Germinal center (tissue), 1 donor: ENCODE measurements at regions not wholly inside any gene's neighbourhood (a gene's known extent, or its start where the extent isn't known, plus 50 kb on each side); places are given as distances from the start of the nearest gene placed in this dataset.
"Not testable (repeated sequence)": the region's sequence is repeated elsewhere in the genome, so short reads cannot be mapped to it uniquely, and the experiment has no call there.

Source experiments
- DNase-seq: peaks from one replicate; pipeline ENCODE4 v3.0.0; 2012; ENCODE audit warnings: mixed read lengths, low spot score

- no peak for DNase-seq
Measured at GRCh38 chr4:160347197-160347596, 1244.3 kb downstream of the RAPGEF2 start.

- no peak for DNase-seq
Measured at GRCh38 chr4:160350944-160351343, 1248.1 kb downstream of the RAPGEF2 start.

DNA sequence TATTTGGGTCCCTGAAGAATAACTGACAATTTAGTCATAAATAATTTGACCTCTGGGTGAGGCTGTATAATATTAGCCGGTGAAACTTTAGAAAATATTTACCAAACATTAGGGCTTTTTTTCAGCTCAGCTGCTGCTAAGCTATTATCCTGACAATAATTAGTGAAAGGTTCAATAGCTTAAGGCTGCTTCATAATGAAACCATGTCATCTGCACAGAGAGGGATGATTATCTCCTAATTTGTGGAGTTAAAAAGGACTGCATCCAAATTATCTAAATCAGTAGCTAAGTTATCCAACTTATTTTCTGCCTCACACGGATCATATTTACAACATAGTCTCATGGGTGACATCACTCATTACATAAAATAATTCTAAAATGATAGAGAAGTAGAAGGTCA lies 1249.8 kb downstream of the RAPGEF2 start:
- no peak for DNase-seq

GRCh38 chr4:160353548-160353947 lies 1250.7 kb downstream of the RAPGEF2 start:
- DNase-seq, result no peak

DNA sequence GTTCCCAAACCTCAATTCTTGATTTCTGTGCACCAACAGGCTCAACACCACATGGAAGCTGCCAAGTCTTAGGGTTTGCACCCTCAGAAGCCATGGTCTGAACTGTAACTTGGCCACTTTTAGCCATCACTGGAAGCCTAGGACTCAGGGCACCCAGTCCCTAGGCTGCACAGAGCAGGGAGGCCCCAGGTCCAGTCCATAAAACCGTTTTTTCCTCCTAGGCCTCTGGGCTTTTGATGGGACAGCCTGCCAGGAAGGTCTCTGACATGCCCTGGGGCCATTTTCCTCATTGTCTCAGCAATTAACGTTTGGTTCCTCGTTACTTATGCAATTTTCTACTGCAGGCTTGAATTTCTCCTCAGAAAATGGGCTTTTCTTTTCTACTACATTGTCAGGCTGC lies 1259.6 kb downstream of the RAPGEF2 start:
- no peak for DNase-seq

DNA sequence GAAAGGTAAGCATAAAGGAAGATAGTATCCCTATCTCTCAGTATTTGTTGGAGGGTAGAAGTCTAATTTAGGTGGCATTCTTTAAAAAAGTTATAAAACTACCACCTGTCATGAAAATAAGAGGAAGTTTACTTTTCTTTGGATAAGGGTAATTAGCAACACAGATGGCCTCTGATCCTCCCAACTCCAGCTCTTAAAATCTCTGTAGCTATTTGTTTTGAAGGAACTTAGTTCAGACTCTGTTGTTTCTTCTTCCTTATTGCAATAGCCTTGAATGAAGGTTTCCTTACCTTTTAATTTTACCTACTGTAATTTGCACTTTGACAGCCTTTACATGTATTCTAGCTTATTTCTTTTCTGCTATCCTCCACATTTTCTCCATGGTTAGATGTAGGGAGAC lies 1261.3 kb downstream of the RAPGEF2 start:
- no peak for DNase-seq

- DNase-seq, result not testable (repeated sequence)
Measured at GRCh38 chr4:160364665-160365064, 1261.8 kb downstream of the RAPGEF2 start.

DNA sequence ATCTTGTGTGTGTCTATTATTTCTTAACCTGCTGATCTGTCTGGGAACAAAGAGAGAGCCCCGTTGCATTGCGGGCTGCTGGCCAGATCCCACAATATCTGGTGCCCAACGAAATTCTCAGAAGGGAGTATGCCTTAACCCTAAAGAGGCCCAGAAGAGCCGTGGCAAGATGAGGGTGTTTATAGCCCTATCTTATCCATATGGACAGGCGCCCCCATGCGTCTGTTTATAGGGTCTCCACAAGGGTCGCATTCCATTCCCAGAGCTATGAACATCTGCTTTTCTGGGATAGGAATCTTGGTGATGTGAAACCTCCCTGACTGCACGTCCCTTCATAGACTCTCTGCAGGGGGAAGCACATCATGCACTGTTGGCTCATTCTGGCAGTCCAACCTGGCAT lies 1262.5 kb downstream of the RAPGEF2 start:
- DNase-seq, result not testable (repeated sequence)

DNA sequence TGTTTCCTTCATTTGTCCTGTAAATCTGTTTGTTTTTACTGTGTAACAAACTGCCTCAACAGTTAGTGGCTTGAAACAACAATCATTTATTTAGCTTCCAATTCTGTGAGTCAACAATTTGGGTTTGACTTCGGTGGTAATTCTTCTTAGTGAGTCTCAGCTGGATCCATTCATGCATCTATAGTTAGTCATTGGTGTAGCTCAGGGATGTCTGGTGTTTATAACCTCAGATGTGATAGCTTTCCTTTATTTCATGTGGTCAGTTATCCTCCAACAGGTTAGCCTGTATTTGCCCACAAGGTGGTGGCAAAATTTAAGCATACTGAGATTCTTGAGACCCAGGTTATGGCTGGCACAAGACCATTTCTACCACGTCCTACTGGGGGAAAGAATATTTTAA lies 1267.2 kb downstream of the RAPGEF2 start:
- no peak for DNase-seq

DNA sequence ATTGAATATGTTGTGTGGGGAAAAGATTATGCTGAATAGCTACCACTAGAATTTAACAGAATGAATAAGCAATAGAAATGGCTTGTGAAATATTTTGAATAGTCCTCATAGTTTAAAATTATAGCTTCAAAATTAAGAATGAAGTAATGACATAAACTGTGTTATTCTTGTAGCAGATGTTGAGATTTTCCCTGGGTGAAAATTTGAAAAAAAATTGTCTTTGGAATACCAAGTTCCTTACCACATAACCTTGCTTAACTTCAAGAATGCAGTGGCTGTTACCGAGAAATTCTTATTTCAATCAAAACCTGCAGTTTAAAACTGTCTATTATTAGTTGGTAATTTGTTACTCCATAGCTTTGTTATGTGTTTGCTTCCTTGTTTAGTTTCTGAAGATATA lies 1268.6 kb downstream of the RAPGEF2 start:
- DNase-seq, result no peak

DNA sequence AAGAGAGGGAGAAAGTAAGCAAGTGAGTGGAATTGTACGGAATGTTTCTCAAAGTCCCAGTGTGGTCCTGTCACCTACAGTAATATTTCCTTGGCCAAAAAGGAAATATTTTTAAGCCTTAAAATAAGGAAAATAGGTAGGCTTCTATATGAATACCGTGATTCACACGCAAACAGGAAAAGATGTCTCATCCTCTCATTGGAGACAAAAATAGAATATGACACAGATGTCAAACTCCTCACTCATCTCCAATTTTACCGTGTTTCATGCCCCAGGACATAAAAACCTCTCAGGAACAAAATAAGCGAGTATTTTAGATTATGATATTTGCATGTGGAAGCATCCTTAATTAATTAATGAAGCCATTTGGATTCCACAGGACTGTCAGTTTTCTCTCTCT lies 1269.5 kb downstream of the RAPGEF2 start:
- no peak for DNase-seq

DNA sequence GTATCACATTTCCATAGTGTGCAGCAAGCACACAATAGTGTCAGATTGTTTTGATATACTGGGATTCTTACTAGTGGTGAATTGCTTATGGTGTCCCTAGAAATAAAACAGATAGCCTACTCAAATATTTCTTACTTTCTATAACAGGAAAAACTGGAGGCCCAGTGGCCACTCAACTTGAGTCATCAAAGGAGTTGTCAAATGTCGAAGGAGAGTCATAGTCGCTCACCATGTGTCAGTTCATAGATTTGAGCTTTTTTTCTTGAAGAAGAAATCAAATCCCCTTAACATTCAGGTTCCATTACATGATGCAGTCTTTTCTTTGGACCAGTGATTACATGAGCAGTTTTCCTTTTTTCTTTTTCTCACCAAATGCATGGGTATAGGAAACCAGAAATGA lies 1271.0 kb downstream of the RAPGEF2 start:
- no peak for DNase-seq

- no peak for DNase-seq
Measured at GRCh38 chr4:160375772-160376452, 1273.0 kb downstream of the RAPGEF2 start.

GRCh38 chr4:160386846-160387245 lies 1284.0 kb downstream of the RAPGEF2 start:
- no peak for DNase-seq

DNA sequence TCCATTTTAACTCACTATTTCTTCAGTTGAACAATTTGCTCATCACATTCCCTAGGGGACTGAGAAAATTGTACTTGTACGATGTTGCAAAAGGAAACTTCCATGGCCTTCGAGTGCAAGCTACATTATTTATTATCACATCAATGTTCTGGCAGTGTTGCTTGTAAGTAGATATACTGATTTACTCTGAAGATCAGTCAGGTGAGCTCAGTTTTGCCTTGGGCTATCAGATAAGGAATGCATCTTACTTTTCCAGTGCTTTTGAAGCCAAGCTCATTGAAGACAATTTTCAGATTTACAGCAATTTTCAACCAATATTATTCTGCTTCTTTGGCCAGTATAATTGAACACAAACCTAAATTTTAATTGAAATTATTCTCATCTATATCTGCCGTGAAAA lies 1296.9 kb downstream of the RAPGEF2 start:
- DNase-seq, result no peak

DNA sequence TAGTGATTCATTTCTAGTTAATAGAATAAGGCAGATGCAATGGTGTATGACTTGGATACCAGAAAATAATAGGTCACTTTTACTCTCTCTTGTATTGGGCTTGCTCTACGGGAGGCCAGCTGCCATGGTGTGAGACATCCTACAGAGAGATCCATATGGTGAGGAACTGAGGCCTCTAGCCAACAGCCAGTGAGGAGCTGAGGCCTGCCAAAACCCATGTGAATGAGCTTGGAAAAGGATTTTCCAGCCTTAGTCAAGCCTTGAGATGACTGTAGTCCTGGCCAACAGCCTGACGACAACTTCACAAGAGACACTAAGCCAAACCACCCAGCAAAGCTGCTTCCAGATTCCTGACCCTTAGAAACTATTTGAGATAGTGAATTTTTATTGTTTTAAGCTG lies 1300.2 kb downstream of the RAPGEF2 start:
- no peak for DNase-seq

DNA sequence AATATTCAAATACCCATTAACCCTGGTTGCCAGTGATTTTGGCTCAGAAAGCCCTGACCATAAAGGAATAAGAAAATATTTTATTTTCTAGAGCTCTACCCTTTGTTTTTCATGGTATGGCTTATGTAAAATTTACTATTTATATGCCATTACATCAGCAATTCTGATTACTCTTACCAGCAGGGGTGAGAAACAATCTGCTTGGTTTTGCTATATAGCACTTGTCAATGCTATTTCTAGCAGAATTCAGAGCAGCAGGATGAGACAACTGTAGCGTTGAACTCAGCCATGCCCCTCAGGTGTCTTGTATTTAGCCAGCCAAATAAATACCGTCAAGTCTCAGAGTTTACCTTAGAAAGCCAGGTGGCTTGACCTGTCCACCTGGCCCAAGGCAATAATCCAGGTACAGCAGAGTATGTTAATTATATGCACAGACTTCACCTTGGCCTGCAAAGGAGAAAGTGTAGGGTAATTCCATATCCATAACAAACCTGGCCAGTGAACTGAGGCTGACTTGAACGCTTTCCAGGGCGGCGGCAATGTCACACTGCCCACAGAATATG lies 1303.5 kb downstream of the RAPGEF2 start:
- DNase-seq, result no peak

DNA sequence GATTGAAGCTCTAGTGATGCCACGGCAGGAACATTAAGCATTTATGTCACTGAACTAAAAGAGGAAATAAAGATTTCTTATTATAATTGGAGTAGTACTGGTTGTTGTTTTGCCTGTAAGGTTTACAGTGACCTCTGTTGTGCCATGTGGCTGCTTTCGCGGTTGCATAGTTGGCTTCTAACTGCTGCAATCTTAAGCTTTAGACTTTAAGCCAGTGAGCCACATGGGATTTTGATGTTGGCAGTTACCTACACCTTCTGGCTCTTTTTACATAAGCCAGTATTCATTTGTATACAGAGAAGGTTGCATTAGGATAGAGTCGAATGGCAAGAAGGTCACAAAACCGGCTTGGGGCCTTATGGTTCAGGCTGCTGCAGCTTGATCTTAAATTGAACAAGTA lies 1311.6 kb downstream of the RAPGEF2 start:
- no peak for DNase-seq

- no peak for DNase-seq
Measured at GRCh38 chr4:160423879-160424451, 1321.1 kb downstream of the RAPGEF2 start.

- no peak for DNase-seq
Measured at GRCh38 chr4:160426233-160426632, 1323.4 kb downstream of the RAPGEF2 start.

DNA sequence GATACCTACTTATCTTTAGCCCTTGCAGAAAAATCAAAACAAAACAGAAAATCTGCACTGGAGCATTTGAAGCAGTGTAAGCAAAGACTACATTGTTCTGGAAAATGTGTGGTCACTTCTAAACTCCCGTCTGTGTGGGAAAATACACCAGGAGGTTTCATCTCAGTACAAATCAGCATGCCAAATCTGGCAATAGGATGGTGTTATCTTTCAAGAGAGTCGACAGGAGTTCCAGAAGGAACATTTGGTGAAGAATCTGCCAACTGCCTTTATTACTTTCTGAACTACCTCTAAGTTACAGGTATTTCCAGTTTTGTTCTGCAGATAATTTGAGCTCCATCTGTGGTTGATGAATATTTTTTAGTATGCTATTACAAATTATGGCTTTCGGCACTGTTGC lies 1348.0 kb downstream of the RAPGEF2 start:
- no peak for DNase-seq

- DNase-seq, result not testable (repeated sequence)
Measured at GRCh38 chr4:160481696-160482690, 1379.1 kb downstream of the RAPGEF2 start.
